Thoracic aorta (tissue), 2 donors: ENCODE measurements at regions not wholly inside any gene's neighbourhood (a gene's known extent, or its start where the extent isn't known, plus 50 kb on each side); places are given as distances from the start of the nearest gene placed in this dataset.

Experiments
- ATAC-seq: fragments of 150-250 bp; one replicate; pipeline ENCODE4 v1.8.0; 2017; ENCODE audit warnings: low read depth; ENCODE audit not compliant: insufficient number of reproducible peaks, low FRiP score
- DNase-seq: peaks from one replicate; pipeline ENCODE4 v3.0.0-alpha.2; 2020; ENCODE audit warnings: low spot score
- H3K27ac ChIP-seq, 2 donors: fragments of 200-600 bp; sonication (generic); 1 replicate in 1 of 2; 2 replicates in 1 of 2; pipeline ENCODE4 v1.5.1; 2016; ENCODE audit warnings: mild to moderate bottlenecking in 2 of 2, moderate library complexity in 2 of 2
- H3K27me3 ChIP-seq: fragments of 200-600 bp; sonication (generic); replicated peaks from 2 replicates; pipeline ENCODE4 v1.6.0; 2016; ENCODE audit warnings: mild to moderate bottlenecking; ENCODE audit not compliant: insufficient read depth
- H3K36me3 ChIP-seq: fragments of 200-600 bp; sonication (generic); one replicate; pipeline ENCODE4 v1.5.1; 2016
- H3K4me1 ChIP-seq, 2 donors: fragments of 200-600 bp; sonication (generic); 1 replicate in 1 of 2; 2 replicates in 1 of 2; pipeline versions ENCODE4 v1.5.1 to v1.6.0; 2016; ENCODE audit warnings: low read depth in 2 of 2, mild to moderate bottlenecking in 1 of 2; ENCODE audit not compliant: control insufficient read depth in 1 of 2
- H3K4me3 ChIP-seq: fragments of 200-600 bp; sonication (generic); 2 replicates; pipeline ENCODE4 v1.5.1; 2016; ENCODE audit warnings: mild to moderate bottlenecking
- H3K9me3 ChIP-seq: fragments of 200-600 bp; sonication (generic); 2 replicates; pipeline ENCODE4 v1.5.1; 2016
- TF ChIP-seq, protein P1 (sequence below): fragments of 200-600 bp; sonication (generic); IDR thresholded peaks from one replicate; pipeline ENCODE4 v1.5.1; 2019; ENCODE audit warnings: antibody characterized with exemption

- ATAC-seq, result peak; percentile 63
Observed at GRCh38 chr10:124153023-124153826, 59.8 kb upstream of the CHST15 start.

GRCh38 chr10:124152139-124153022 lies 59.0 kb upstream of the CHST15 start:
- H3K36me3 ChIP-seq, result no peaks in the 10 kb centered on the region
- DNase-seq (peak; percentile 36), ATAC-seq (peak; percentile 70)
- peak overlapping the region; percentile 82 to 89 for H3K27ac ChIP-seq
- peaks cover 38 to 46% of the 10 kb centered on the region in 2 donors for H3K4me1 ChIP-seq
- peak overlapping the region; percentile 58 for H3K4me3 ChIP-seq
- H3K27me3 ChIP-seq, result no peaks in the 10 kb centered on the region
- H3K9me3 ChIP-seq, result no peaks in the 10 kb centered on the region
- TF ChIP-seq, protein P1, sequence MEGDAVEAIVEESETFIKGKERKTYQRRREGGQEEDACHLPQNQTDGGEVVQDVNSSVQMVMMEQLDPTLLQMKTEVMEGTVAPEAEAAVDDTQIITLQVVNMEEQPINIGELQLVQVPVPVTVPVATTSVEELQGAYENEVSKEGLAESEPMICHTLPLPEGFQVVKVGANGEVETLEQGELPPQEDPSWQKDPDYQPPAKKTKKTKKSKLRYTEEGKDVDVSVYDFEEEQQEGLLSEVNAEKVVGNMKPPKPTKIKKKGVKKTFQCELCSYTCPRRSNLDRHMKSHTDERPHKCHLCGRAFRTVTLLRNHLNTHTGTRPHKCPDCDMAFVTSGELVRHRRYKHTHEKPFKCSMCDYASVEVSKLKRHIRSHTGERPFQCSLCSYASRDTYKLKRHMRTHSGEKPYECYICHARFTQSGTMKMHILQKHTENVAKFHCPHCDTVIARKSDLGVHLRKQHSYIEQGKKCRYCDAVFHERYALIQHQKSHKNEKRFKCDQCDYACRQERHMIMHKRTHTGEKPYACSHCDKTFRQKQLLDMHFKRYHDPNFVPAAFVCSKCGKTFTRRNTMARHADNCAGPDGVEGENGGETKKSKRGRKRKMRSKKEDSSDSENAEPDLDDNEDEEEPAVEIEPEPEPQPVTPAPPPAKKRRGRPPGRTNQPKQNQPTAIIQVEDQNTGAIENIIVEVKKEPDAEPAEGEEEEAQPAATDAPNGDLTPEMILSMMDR, result no peak

More at GRCh38 chr10:124153023-124153826, 59.8 kb upstream of the CHST15 start:
- no peaks in the 10 kb centered on the region for H3K36me3 ChIP-seq
- TF ChIP-seq, protein P1, result no peak
- peak; percentile 41 for DNase-seq
- peak overlapping the region; percentile 58 for H3K4me3 ChIP-seq
- peak overlapping the region; percentile 82 to 89 for H3K27ac ChIP-seq
- no peaks in the 10 kb centered on the region for H3K27me3 ChIP-seq
- no peaks in the 10 kb centered on the region for H3K9me3 ChIP-seq
- H3K4me1 ChIP-seq, result peaks cover 40 to 51% of the 10 kb centered on the region in 2 donors

- ATAC-seq (no peak), DNase-seq (no peak)
- peaks cover 30 to 38% of the 10 kb centered on the region in 2 donors for H3K4me1 ChIP-seq
- H3K27ac ChIP-seq, result peak overlapping the region; percentile 82 to 89
- TF ChIP-seq, protein P1, result no peak
- H3K4me3 ChIP-seq, result peak overlapping the region; percentile 58
- no peaks in the 10 kb centered on the region for H3K27me3 ChIP-seq
- H3K36me3 ChIP-seq, result no peaks in the 10 kb centered on the region
- H3K9me3 ChIP-seq, result no peaks in the 10 kb centered on the region
Observed at GRCh38 chr10:124151466-124152095, 58.2 kb upstream of the CHST15 start.

- H3K27ac ChIP-seq, result no peak overlapping the region
- no peaks in the 10 kb centered on the region for H3K27me3 ChIP-seq
- no peak for ATAC-seq
- peaks cover 23 to 32% of the 10 kb centered on the region in 2 donors for H3K4me1 ChIP-seq
- DNase-seq, result no peak
- H3K36me3 ChIP-seq, result no peaks in the 10 kb centered on the region
- H3K9me3 ChIP-seq, result no peaks in the 10 kb centered on the region
- no peak overlapping the region for H3K4me3 ChIP-seq
- TF ChIP-seq, protein P1, result no peak
Observed at GRCh38 chr10:124150807-124151417, 57.5 kb upstream of the CHST15 start.
